ENCODE measurements at regions not wholly inside any gene's neighbourhood (a gene's known extent, or its start where the extent isn't known, plus 50 kb on each side); places are given as distances from the start of the nearest gene placed in this dataset.
"Not testable (repeated sequence)": the region's sequence is repeated elsewhere in the genome, so short reads cannot be mapped to it uniquely, and the experiment has no call there.

DNA sequence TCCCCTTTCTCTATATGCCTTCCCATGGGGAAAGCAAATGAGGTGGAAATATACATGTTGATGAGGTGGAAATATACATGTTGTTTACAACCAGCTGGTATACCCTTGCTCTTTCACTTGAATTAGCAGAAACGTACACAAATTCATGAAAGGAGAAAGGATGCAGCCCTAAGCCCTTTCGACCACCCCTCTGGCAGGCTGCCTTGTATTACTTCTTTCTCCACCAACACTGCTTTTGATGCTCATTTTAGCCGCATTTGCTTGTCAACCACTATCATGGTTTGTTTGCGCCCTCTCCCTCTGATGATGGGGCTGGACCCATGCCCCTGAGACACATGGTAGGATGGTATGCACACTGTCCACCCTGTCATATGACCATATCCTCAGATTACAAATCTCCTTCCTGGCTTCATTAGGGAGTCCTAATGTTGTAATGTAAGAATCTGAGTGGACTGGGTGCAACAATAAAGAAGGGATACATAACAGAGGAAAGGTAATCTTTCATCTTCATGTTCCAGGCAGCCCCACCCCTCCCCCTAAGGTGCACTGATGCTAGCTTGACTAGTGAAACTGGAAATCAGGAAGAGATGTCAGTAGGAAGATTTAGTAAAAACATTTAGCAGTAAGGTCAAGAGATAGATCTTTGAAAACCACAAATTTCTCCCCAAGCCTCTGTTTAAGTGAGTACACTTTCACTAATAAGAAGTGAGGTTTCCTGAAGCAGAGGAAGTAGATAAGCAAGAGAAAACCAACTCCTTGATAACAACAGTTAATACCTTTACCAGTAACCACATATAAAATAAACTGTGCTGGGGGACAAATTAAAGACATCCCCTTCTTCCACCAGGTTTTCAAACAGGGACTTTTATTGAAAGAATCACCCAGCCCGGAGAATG, 536.8 kb upstream of the NRP1 start:
- Histone ChIP-seq H3K27ac (no peak overlapping the region), H3K36me3 (no peaks in the 10 kb centered on the region), H3K4me3 (no peak overlapping the region), H3K4me1 (peaks cover 0 to 4% of the 10 kb centered on the region in 2 donors), H3K9me3 (no peaks in the 10 kb centered on the region), H3K27me3 (no peaks in the 10 kb centered on the region)
- TF ChIP-seq, protein P1, sequence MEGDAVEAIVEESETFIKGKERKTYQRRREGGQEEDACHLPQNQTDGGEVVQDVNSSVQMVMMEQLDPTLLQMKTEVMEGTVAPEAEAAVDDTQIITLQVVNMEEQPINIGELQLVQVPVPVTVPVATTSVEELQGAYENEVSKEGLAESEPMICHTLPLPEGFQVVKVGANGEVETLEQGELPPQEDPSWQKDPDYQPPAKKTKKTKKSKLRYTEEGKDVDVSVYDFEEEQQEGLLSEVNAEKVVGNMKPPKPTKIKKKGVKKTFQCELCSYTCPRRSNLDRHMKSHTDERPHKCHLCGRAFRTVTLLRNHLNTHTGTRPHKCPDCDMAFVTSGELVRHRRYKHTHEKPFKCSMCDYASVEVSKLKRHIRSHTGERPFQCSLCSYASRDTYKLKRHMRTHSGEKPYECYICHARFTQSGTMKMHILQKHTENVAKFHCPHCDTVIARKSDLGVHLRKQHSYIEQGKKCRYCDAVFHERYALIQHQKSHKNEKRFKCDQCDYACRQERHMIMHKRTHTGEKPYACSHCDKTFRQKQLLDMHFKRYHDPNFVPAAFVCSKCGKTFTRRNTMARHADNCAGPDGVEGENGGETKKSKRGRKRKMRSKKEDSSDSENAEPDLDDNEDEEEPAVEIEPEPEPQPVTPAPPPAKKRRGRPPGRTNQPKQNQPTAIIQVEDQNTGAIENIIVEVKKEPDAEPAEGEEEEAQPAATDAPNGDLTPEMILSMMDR (IDR thresholded peaks at IDR 0.05) = no peak
- intact Hi-C loops (cut with DNase I) = no loop called here
- DNase-seq (ENCODE audit: low spot score in 2 of 2) = no peak

DNA sequence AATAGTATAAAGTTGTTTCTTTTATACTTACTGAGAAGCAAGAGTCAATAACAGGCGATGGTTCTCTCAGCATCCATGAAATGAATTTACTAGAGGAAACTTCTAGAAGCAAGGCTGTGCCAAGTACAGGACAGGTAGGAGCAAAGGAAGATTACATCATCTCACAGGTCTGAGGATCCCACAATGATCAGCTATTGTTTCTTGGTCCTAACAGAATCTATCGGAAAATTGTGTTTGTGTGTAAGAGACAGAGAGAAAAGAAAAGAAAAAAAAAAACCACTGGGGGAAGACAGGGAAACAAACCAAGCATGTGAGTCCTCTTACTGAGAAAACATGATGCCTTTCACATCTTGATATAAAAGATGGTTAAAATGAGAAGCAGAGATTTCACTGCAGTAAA, 535.0 kb upstream of the NRP1 start:
- no peak for DNase-seq (ENCODE audit: low spot score in 2 of 2)
- H3K4me1 ChIP-seq = peaks cover 0 to 4% of the 10 kb centered on the region in 2 donors

DNA sequence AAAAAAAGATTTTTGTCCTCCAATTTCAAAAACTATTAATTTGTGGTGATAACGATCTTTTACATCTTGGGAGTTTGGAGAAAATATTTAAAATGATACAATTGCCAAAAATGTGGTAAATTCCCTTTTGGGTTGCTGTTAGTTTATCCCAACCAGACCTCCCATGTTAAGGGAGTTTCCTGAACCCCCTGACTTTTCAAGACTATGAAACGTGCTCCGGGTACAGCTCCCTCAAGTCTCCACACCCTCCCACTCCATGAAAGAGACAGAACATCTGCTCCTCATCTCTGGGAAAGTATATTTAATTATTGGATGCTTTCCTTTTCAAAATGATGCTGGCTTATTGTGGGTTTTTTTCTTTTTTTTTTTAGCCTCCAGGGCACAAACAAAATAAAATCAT, 534.6 kb upstream of the NRP1 start:
- Histone ChIP-seq H3K9me3 (no peaks in the 10 kb centered on the region), H3K27me3 (no peaks in the 10 kb centered on the region), H3K4me3 (no peak overlapping the region), H3K4me1 (peaks cover 0 to 4% of the 10 kb centered on the region in 2 donors), H3K27ac (no peak overlapping the region), H3K36me3 (no peaks in the 10 kb centered on the region)
- DNase-seq (ENCODE audit: low spot score in 2 of 2) = no peak
- TF ChIP-seq, protein P1 (IDR thresholded peaks at IDR 0.05) = no peak
- intact Hi-C loops (cut with DNase I) = no loop called here

More for the DNA sequence above, 535.0 kb upstream of the NRP1 start:
- TF ChIP-seq, protein P1 (IDR thresholded peaks at IDR 0.05) = no peak
- no peaks in the 10 kb centered on the region for H3K36me3 ChIP-seq
- no peaks in the 10 kb centered on the region for H3K27me3 ChIP-seq
- no peak overlapping the region for H3K4me3 ChIP-seq
- intact Hi-C loops (cut with DNase I) = no loop called here
- no peak overlapping the region for H3K27ac ChIP-seq
- H3K9me3 ChIP-seq = no peaks in the 10 kb centered on the region

DNA sequence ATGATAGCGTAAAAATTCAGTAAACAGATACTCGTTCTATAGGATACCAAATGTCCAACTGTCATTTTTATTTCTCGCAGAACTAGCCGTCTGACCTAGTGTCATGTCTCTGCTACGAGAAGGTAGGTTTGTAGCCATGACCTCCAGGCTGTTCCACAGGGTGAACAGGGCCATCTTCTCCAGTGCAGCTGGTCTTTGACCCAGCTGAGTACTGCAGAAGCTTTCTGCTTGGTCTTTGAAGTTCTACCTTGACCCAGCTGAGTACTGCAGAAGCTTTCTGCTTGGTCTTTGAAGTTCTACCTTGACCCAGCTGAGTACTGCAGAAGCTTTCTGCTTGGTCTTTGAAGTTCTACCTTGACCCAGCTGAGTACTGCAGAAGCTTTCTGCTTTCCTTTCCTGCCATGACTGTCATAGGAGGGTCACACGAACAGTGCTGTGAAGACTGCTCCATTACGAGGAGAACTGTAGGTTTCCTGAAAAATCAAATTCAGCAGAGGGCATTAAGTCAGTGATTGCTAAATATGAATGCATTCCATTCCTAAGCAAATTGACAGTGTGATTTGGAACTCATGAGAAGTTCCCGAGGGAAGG, 532.8 kb upstream of the NRP1 start:
- H3K27ac ChIP-seq; H3K4me3 ChIP-seq; H3K9me3 ChIP-seq; DNase-seq (ENCODE audit: low spot score in 2 of 2); H3K36me3 ChIP-seq; H3K27me3 ChIP-seq; intact Hi-C loops (cut with DNase I); H3K4me1 ChIP-seq: not testable (repeated sequence)

DNA sequence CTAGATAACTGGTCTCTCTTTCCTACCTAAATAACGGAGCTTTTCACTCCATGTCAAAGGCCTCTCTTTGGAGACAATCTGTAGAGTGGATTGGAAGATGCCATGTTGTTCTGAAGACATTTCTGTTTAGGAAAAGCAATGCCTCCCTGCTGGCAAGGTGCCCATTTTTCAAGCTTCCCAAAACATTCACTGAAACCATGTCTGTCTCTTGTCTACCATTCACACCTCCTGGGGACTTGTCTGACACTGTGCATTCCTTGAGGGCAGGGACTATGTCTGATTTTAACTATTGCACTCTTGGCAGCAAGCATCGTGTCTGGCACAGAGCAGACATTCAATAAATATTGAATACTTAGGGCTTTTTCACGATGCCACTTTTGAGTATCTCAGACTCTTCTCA, 528.9 kb upstream of the NRP1 start:
- intact Hi-C loops (cut with DNase I) = no loop called here

More for the DNA sequence above, 528.9 kb upstream of the NRP1 start:
- Histone ChIP-seq H3K4me3 (no peak overlapping the region), H3K27me3 (no peaks in the 10 kb centered on the region), H3K27ac (no peak overlapping the region), H3K4me1 (peaks cover 0 to 4% of the 10 kb centered on the region in 2 donors), H3K9me3 (no peaks in the 10 kb centered on the region), H3K36me3 (no peaks in the 10 kb centered on the region)
- TF ChIP-seq, protein P1 (IDR thresholded peaks at IDR 0.05) = no peak
- DNase-seq (ENCODE audit: low spot score in 2 of 2) = no peak

All from ascending aorta (tissue), 2 donors.